Stimulated activated naive CD8-positive, alpha-beta T cell treated with anti-CD3 and anti-CD28 coated beads, Interleukin-15, Interleukin-2, amounts not matched to agents 100 ng/mL and 50 ng/mL, for 24 hours (primary cell): ENCODE measurements at regions not wholly inside any gene's neighbourhood (a gene's known extent, or its start where the extent isn't known, plus 50 kb on each side); places are given as distances from the start of the nearest gene placed in this dataset.

ENCODE experiments used
- H3K27ac Mint-ChIP-seq: one replicate; pipeline ENCODE4 v1.8.0; 2021; ENCODE audit warnings: mild to moderate bottlenecking, mixed read lengths
- H3K27me3 Mint-ChIP-seq: one replicate; pipeline ENCODE4 v1.8.0; 2021; ENCODE audit warnings: mixed read lengths
- H3K36me3 Mint-ChIP-seq: one replicate; pipeline ENCODE4 v1.8.0; 2021; ENCODE audit warnings: low read depth, mixed read lengths
- H3K4me1 Mint-ChIP-seq: one replicate; pipeline ENCODE4 v1.8.0; 2021; ENCODE audit warnings: low read depth, mixed read lengths
- H3K4me3 Mint-ChIP-seq: one replicate; pipeline ENCODE4 v1.8.0; 2021; ENCODE audit warnings: mild to moderate bottlenecking, mixed read lengths
- H3K9me3 Mint-ChIP-seq: one replicate; pipeline ENCODE4 v1.8.0; 2021; ENCODE audit warnings: mixed read lengths

DNA sequence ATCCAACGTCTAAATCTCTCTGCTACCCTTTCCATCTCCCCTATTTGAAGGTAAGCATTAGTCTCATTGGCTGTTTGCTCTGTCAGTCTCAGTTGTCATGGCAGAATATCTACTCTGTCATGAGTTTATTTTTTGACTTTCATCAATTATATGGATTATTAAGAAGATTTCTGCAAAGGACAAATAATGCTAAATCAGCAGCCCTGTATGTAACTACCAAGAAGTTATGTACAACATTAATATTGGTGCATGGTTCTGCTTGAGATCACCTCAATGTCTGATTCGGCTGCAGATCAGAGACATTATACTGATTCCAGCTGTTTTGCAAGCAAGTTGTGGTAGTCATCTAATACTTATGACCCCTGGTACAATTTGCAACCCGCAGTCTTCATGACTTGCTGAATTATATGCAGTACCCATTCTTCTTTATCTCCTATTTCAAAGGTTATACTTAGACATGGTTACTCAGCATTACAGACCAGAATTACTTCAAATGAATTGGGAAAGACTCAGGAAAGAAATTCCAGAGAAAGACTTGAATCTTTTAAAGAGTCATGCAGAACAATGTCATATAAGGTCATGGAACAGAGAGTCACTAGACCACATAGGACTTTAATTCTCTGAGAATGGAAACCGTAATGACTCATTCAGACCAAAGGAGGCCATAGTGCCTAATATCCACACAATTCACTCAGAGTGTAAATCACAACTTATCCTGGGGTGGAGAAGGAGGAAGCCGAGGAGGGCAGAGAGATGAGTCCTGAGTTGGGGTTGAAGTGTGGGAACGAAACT, 201.4 kb downstream of the IBTK start:
- Mint-ChIP-seq H3K36me3 (no peaks in the 10 kb centered on the region), H3K27ac (no peak overlapping the region), H3K9me3 (no peaks in the 10 kb centered on the region), H3K4me3 (no peak overlapping the region), H3K4me1 (no peaks in the 10 kb centered on the region), H3K27me3 (no peaks in the 10 kb centered on the region)

DNA sequence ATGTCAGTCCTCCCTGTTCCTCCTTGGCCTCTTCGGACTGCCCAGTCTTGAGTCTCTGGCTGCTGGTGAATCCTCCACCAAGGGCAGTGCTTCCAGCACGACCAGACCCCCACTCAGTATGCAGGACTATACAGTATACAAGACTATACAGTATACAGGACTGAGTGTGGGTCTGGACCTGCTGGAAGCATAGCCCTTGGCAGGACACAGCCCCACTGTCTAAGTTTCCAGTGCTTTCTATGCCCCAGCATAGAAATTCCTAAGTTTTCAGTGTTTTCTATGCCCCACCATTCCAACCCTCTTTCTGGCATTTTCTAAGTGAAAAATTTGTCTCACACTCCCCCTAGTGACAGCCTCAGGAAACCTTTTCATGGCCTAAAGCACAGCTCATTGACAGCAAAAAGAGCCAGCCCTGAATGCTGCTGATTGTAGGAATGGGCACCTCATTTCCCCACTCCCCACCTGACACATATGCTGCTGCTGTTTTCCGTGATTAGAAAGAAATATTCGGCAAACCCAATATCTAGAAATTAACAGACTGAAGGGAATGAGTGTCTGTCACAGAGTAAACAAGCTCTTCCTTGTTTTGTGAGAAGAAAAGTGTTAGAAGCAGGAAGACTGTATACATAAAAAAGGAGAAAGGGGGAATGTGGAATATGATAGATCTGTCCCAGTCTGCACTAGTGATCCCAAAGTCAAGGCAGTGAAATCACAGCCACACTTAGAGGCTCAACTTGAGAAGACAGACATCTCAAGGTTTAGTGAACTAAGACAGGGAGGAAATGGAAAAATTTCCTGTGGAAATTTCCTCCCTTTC, 206.9 kb downstream of the IBTK start:
- Mint-ChIP-seq H3K27me3 (no peaks in the 10 kb centered on the region), H3K4me3 (no peak overlapping the region), H3K27ac (no peak overlapping the region), H3K4me1 (no peaks in the 10 kb centered on the region), H3K9me3 (no peaks in the 10 kb centered on the region), H3K36me3 (no peaks in the 10 kb centered on the region)

DNA sequence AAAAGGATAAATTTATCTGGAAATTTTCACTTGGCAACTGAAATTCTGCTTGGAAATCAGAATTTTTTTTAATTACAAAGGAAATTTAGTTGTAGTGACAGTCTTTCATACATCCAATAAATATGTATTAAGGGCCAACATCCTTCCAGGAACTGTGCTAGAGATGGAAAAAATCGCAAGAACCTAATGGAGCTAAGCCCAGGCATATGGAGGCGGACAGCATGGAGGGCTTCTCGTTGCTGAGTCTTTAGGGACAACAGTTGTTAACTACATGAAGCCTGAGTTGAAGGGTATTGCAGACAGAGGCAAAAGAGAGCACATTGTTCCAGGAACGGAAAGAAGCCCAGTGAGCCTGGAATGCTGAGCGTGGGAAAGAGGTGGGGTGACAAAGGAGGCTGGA, 208.9 kb downstream of the IBTK start:
- H3K4me1 Mint-ChIP-seq: no peaks in the 10 kb centered on the region

DNA sequence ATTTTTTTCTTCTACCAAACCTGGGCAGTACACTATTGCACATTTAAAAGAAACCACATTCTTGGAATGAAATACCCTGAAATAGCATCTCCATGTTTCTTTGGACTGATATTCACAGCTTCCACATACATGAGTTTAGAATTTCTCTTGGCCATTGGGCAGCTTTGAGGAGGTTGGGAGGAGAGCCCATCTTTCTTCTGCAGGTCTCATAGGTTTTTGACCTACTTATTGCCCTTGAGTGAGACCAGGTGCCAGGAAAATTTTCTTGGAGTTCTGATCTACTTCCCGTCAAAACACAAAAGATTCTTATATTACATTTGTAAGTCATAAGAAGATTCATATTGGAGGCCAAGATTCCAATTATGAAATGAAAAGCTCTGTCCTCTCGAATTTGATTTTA, 212.0 kb downstream of the IBTK start:
- Mint-ChIP-seq H3K4me3 (no peak overlapping the region), H3K36me3 (no peaks in the 10 kb centered on the region), H3K27me3 (peaks cover under 1% of the 10 kb centered on the region), H3K27ac (no peak overlapping the region), H3K4me1 (no peaks in the 10 kb centered on the region), H3K9me3 (no peaks in the 10 kb centered on the region)

More for the DNA sequence above, 208.9 kb downstream of the IBTK start:
- no peak overlapping the region for H3K4me3 Mint-ChIP-seq
- no peaks in the 10 kb centered on the region for H3K36me3 Mint-ChIP-seq
- H3K9me3 Mint-ChIP-seq: no peaks in the 10 kb centered on the region
- no peak overlapping the region for H3K27ac Mint-ChIP-seq
- no peaks in the 10 kb centered on the region for H3K27me3 Mint-ChIP-seq

DNA sequence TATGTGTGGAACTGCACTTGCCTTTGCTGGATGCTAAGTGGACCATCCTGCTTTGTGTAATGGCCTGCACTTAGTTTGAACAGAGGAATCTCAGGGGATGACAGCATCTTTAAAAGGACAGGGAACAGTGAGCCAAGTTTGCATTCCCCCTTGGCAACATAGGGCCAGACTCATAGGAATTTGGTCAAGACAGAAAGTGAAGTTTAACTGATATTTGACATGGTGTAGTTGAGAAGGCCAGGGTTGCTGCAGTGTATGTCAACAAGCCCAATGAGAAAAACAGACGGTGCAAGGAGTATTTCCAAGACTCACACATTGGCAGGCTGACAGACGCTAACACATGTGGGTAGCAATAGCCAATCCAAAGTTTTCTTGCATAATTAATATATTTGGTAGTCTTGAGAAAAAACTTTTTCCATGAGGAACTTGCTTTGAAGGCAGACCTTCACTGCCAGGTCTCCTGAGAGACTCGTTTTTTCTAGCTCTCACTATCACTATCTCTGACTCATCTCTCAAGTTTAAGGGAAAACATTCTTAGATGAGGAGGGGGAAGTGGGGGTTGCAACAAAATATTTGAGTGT, 213.8 kb downstream of the IBTK start:
- Mint-ChIP-seq H3K36me3 (no peaks in the 10 kb centered on the region), H3K4me1 (no peaks in the 10 kb centered on the region), H3K4me3 (no peak overlapping the region), H3K9me3 (peaks cover 7% of the 10 kb centered on the region), H3K27me3 (peaks cover 4% of the 10 kb centered on the region), H3K27ac (no peak overlapping the region)

DNA sequence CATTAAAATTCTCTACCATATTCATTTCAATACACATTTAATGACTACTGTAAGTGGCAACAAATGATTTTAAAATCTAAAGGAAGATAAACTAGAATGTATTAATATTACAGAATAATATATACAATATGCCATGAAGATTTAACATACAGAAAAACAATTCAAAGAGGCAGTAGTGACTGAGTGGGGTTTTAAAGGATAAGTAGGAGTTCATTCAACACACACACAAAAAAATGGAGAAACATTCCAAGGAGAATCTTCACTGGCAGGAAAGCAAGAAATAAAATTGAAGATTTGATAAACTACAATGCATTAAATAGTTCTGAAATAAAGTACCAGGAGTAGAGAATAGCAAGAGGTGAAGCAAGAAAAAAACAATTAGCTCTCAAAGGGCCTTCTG, 215.1 kb downstream of the IBTK start:
- Mint-ChIP-seq H3K4me3 (no peak overlapping the region), H3K4me1 (no peaks in the 10 kb centered on the region), H3K27ac (no peak overlapping the region), H3K27me3 (peaks cover 4% of the 10 kb centered on the region), H3K9me3 (peaks cover 7% of the 10 kb centered on the region), H3K36me3 (no peaks in the 10 kb centered on the region)

DNA sequence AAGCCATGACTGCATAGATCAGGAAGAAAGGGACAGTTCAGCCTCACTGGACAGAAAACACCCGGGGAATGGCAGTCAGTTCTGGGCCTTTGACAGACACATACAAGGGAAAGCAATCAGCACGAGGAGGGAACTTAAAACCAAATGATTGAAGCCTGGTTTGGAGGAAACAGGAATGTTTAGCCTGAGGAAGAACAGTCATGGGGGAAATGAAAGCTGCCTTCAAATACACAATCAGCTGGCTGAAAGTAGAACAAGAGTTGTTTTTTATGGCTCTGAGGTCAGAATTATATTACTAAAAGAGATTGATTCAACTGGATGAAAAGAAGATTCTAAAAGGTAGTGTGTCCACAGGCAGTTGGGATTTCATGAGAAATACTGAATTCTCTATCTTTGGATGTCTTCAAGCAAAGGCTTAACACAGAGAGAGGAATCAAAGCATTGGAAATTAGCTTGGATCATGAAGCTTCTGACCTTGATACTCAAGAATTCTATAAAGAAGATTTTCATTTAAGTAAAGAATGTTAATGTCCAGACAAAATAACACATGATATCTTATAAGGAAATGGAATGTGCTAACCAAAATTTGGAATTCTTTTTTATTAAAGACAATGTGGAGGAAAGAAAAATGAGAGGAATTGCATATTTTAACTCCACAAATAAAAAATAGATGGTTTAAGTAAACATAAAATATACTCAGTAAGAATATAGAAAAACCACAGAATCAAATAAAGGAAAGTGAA, 216.6 kb downstream of the IBTK start:
- H3K9me3 Mint-ChIP-seq: peaks cover 7% of the 10 kb centered on the region
- peaks cover 4% of the 10 kb centered on the region for H3K27me3 Mint-ChIP-seq
- H3K27ac Mint-ChIP-seq: no peak overlapping the region
- H3K36me3 Mint-ChIP-seq: no peaks in the 10 kb centered on the region
- H3K4me3 Mint-ChIP-seq: no peak overlapping the region
- no peaks in the 10 kb centered on the region for H3K4me1 Mint-ChIP-seq

DNA sequence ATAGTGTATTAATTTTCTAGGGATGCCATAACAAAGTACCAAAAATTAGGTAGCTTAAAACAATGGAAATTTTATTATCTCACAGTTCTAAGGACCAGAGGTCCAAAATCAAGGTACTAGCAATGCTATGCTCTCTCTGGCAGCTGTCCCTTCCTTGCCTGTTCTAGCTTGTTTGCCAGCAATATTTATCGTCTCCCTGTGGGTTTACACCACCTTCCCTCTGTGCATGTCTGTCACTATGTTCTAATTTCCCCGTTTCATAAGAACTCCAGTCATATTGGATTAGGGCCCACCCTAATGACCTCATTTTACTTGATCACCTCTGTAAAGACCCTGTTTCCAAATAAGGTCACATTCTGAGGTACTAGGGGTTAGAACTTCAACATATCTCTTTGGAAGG, 217.2 kb downstream of the IBTK start:
- Mint-ChIP-seq H3K4me3 (no peak overlapping the region), H3K4me1 (no peaks in the 10 kb centered on the region), H3K27me3 (peaks cover 4% of the 10 kb centered on the region), H3K9me3 (peaks cover 7% of the 10 kb centered on the region), H3K27ac (no peak overlapping the region), H3K36me3 (no peaks in the 10 kb centered on the region)

DNA sequence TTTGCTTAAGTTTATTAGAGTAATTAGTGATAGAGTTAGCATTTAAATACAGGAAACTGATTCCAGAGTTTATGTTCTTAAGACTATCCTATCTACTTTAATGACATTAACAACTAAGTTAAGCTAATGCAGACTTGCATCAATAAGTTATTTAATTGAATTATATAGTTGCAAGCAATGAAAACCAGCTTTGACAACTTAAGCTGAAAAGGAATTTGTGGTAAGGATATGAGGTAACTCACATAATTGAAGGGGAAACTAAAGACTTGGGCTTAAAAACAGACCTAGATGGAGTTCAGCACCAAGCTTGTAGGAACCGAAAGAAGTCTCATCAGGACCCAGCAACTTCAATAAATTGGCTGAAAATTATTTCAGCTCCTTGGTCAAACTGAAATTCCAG, 222.3 kb downstream of the IBTK start:
- peaks cover 7% of the 10 kb centered on the region for H3K9me3 Mint-ChIP-seq
- H3K4me1 Mint-ChIP-seq: no peaks in the 10 kb centered on the region
- H3K4me3 Mint-ChIP-seq: no peak overlapping the region
- no peak overlapping the region for H3K27ac Mint-ChIP-seq
- no peaks in the 10 kb centered on the region for H3K36me3 Mint-ChIP-seq
- H3K27me3 Mint-ChIP-seq: peaks cover under 1% of the 10 kb centered on the region

DNA sequence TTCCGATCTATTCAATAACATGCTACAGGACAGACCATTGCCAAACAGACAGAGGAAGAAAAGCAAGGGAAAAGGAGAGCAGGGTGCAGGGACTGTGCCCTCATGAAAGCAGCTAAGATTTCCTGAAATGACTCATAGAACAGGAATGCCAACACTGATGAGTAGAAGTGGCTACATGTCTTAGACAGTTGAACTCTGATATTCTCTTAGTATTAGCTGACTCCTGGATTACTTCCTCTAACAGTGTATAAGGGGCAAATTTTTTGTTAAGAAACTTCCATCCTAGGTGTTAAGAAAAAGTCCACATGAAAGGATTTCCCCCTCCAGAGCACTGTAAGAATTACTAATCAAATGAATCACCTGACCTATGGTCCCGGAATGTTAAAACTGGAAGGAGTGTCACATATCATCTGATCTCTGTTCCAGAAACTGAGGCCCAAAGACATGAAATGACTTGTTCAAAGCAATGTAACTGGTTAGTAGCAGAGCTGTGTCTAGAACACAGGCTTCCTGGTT, 224.9 kb downstream of the IBTK start:
- Mint-ChIP-seq H3K27ac (no peak overlapping the region), H3K27me3 (no peaks in the 10 kb centered on the region), H3K4me3 (no peak overlapping the region), H3K9me3 (no peaks in the 10 kb centered on the region), H3K4me1 (no peaks in the 10 kb centered on the region), H3K36me3 (no peaks in the 10 kb centered on the region)

DNA sequence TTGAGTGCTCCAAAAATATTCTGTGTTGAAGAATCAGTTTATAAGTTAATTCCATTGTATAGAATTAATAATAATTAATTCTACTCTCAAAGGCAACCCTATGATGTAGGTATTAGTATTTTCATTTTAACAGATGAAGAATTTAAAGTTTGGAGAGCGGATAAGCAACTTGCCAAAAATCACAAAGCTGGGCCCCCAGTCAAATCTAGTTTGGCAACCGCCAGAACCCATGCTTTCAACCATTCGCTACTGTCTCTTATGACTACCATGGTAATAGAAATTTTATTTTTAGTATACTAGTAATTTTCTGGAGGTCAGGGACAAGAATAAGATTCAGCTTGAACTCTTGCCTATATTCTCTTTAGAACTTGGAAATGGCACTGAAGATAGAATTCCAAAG, 229.8 kb downstream of the IBTK start:
- no peaks in the 10 kb centered on the region for H3K27me3 Mint-ChIP-seq
- no peak overlapping the region for H3K27ac Mint-ChIP-seq
- no peaks in the 10 kb centered on the region for H3K36me3 Mint-ChIP-seq
- H3K4me1 Mint-ChIP-seq: no peaks in the 10 kb centered on the region
- H3K4me3 Mint-ChIP-seq: no peak overlapping the region
- H3K9me3 Mint-ChIP-seq: no peaks in the 10 kb centered on the region

DNA sequence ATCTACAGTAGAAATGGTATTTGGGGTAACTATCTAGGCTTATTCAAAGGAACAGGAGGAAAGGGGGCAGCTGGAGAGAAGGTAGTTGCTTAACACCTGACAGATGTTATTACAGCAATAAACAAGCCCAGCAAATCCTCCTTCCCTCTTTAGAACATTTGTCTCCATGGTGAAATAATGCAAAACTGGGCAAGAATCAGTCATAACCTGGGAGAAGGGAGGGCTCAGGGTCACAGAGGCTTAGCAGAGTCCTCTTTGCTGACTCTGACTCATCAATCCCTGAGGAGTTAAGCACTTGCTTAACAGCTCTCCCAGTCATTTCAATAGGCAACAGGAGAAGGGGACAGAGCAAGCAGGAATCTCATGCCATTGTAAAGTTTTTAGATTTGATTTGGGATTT, 230.3 kb downstream of the IBTK start:
- Mint-ChIP-seq H3K27ac (no peak overlapping the region), H3K9me3 (no peaks in the 10 kb centered on the region), H3K27me3 (no peaks in the 10 kb centered on the region), H3K4me1 (no peaks in the 10 kb centered on the region), H3K36me3 (no peaks in the 10 kb centered on the region), H3K4me3 (no peak overlapping the region)

DNA sequence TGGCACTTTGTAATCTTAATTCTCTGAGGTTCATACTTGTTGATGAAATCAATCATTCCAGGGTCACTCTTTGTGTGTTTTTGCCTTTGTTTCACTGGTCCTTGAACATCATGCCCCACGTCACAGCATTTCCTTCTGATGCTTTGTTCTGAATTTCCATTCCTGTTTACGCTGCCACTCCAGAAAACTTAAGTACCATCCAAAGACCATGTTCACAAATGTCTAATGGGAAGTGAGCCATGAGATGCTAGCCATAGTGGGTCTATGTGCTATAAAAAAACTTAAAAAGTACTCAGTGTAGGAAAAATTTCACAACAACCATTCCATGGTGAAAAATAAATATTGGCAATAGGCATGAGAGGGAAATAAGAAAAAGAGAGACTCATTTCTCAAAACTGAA, 232.0 kb downstream of the IBTK start:
- no peaks in the 10 kb centered on the region for H3K4me1 Mint-ChIP-seq
- H3K27ac Mint-ChIP-seq: no peak overlapping the region
- no peak overlapping the region for H3K4me3 Mint-ChIP-seq
- no peaks in the 10 kb centered on the region for H3K9me3 Mint-ChIP-seq
- H3K36me3 Mint-ChIP-seq: no peaks in the 10 kb centered on the region
- no peaks in the 10 kb centered on the region for H3K27me3 Mint-ChIP-seq

DNA sequence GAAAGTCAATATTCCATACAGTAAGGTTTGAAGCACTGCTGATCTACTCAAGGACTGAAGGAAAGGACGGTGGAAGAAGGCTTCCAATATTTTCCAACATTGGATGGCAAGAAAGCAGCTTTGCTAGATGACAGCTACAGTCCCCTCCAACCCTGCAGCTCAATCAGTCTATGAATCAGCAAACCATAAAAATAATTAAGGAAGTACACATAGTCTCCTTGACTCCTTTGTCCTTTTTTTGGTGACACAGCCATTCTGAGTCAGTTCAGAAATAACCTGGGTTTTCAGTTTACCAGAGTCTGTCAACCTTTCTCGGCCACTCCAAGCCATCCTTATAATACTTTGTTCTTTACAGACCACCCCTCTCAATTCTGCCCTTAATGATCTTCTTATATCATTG, 232.5 kb downstream of the IBTK start:
- H3K4me3 Mint-ChIP-seq: no peak overlapping the region
- H3K27ac Mint-ChIP-seq: no peak overlapping the region
- H3K9me3 Mint-ChIP-seq: no peaks in the 10 kb centered on the region
- H3K27me3 Mint-ChIP-seq: no peaks in the 10 kb centered on the region
- no peaks in the 10 kb centered on the region for H3K36me3 Mint-ChIP-seq
- H3K4me1 Mint-ChIP-seq: no peaks in the 10 kb centered on the region
